ENCODE measurements at regions not wholly inside any gene's neighbourhood (a gene's known extent, or its start where the extent isn't known, plus 50 kb on each side); places are given as distances from the start of the nearest gene placed in this dataset.

DNA sequence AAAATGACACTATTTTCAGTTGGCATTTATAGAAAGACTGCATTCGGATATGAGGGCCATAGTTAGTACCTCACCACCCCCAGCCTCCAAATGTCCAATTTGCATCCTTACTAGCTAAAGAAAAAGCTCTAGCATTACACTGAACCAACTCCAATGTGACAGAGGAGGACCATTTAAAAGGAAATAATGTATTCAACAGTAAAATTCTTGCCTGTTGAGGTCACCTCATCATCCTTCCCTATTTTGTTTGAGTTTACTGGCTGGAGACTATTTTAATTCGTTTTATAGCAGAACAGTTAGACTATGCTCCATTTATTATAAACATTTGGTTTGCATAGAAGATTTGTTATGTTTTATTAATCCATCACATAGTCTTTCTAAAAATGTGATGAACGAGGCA is 88.2 kb upstream of the PPARGC1A start:
- H3K27ac ChIP-seq (ENCODE audit: low read depth in 1 of 2, low read length in 2 of 2) = no peak overlapping the region
- 78% methylated on average over 3 of the region's 3 CpGs for WGBS

DNA sequence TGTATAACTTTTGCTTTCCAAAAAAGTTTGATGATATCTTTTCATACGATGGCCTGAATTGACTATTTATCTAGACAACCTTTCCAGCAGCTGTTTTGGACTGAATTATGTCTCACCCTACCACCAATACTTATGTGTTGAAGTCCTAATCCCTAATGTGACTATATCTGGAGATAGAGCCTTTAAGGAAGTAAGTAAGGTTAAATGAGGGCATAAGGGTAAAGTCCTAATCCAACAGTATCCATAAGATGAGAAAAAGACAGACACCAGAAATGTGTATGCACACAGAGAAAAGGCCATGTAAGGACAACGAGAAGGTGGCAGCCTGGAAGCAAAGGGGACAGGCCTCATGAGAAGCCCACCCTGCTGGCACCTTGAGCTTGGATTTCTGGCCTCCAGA is 86.6 kb upstream of the PPARGC1A start:
- H3K27me3 ChIP-seq (ENCODE audit: control insufficient read depth in 4 of 4, insufficient read depth in 4 of 4, low read length in 3 of 4) = no peaks in the 10 kb centered on the region
- WGBS = 84% methylated on average over 2 of the region's 2 CpGs
- H3K4me3 ChIP-seq (ENCODE audit: low read depth in 1 of 3, low read length in 3 of 3) = no peak overlapping the region
- no peak overlapping the region for H3K27ac ChIP-seq (ENCODE audit: low read depth in 1 of 2, low read length in 2 of 2)
- no peaks in the 10 kb centered on the region for H3K9me3 ChIP-seq (ENCODE audit: control insufficient read depth in 4 of 4, low read length in 3 of 4)
- no peak for DNase-seq (ENCODE audit: low spot score)
- no peak overlapping the region for H3K9ac ChIP-seq (ENCODE audit: low read depth in 1 of 2, low read length in 2 of 2)
- H3K4me1 ChIP-seq (ENCODE audit: control insufficient read depth in 4 of 4, insufficient read depth in 4 of 4, low read length in 3 of 4) = no peaks in the 10 kb centered on the region
- no peaks in the 10 kb centered on the region for H3K36me3 ChIP-seq (ENCODE audit: control insufficient read depth in 4 of 4, insufficient read depth in 3 of 4, low read depth in 1 of 4, low read length in 3 of 4)
- no peak for TF ChIP-seq FOXA2 (IDR thresholded peaks at IDR 0.05)
- TF ChIP-seq, protein P1, sequence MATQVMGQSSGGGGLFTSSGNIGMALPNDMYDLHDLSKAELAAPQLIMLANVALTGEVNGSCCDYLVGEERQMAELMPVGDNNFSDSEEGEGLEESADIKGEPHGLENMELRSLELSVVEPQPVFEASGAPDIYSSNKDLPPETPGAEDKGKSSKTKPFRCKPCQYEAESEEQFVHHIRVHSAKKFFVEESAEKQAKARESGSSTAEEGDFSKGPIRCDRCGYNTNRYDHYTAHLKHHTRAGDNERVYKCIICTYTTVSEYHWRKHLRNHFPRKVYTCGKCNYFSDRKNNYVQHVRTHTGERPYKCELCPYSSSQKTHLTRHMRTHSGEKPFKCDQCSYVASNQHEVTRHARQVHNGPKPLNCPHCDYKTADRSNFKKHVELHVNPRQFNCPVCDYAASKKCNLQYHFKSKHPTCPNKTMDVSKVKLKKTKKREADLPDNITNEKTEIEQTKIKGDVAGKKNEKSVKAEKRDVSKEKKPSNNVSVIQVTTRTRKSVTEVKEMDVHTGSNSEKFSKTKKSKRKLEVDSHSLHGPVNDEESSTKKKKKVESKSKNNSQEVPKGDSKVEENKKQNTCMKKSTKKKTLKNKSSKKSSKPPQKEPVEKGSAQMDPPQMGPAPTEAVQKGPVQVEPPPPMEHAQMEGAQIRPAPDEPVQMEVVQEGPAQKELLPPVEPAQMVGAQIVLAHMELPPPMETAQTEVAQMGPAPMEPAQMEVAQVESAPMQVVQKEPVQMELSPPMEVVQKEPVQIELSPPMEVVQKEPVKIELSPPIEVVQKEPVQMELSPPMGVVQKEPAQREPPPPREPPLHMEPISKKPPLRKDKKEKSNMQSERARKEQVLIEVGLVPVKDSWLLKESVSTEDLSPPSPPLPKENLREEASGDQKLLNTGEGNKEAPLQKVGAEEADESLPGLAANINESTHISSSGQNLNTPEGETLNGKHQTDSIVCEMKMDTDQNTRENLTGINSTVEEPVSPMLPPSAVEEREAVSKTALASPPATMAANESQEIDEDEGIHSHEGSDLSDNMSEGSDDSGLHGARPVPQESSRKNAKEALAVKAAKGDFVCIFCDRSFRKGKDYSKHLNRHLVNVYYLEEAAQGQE (IDR thresholded peaks at IDR 0.05) = no peak
- TF ChIP-seq, protein P2, sequence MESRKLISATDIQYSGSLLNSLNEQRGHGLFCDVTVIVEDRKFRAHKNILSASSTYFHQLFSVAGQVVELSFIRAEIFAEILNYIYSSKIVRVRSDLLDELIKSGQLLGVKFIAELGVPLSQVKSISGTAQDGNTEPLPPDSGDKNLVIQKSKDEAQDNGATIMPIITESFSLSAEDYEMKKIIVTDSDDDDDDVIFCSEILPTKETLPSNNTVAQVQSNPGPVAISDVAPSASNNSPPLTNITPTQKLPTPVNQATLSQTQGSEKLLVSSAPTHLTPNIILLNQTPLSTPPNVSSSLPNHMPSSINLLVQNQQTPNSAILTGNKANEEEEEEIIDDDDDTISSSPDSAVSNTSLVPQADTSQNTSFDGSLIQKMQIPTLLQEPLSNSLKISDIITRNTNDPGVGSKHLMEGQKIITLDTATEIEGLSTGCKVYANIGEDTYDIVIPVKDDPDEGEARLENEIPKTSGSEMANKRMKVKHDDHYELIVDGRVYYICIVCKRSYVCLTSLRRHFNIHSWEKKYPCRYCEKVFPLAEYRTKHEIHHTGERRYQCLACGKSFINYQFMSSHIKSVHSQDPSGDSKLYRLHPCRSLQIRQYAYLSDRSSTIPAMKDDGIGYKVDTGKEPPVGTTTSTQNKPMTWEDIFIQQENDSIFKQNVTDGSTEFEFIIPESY (IDR thresholded peaks at IDR 0.05) = no peak
- TF ChIP-seq NR2F2 (IDR thresholded peaks at IDR 0.05) = no peak

More for the DNA sequence above, 88.2 kb upstream of the PPARGC1A start:
- no peak for DNase-seq (ENCODE audit: low spot score)
- H3K36me3 ChIP-seq (ENCODE audit: control insufficient read depth in 4 of 4, insufficient read depth in 3 of 4, low read depth in 1 of 4, low read length in 3 of 4) = no peaks in the 10 kb centered on the region
- no peaks in the 10 kb centered on the region for H3K4me1 ChIP-seq (ENCODE audit: control insufficient read depth in 4 of 4, insufficient read depth in 4 of 4, low read length in 3 of 4)
- no peak for TF ChIP-seq TAF1 (conservative IDR thresholded peaks at IDR 0.05)
- TF ChIP-seq, protein P3, sequence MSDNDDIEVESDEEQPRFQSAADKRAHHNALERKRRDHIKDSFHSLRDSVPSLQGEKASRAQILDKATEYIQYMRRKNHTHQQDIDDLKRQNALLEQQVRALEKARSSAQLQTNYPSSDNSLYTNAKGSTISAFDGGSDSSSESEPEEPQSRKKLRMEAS (IDR thresholded peaks at IDR 0.05) = no peak
- no peak for TF ChIP-seq NR2F2 (IDR thresholded peaks at IDR 0.05)
- TF ChIP-seq JUND (IDR thresholded peaks at IDR 0.05) = no peak
- TF ChIP-seq, protein P4, sequence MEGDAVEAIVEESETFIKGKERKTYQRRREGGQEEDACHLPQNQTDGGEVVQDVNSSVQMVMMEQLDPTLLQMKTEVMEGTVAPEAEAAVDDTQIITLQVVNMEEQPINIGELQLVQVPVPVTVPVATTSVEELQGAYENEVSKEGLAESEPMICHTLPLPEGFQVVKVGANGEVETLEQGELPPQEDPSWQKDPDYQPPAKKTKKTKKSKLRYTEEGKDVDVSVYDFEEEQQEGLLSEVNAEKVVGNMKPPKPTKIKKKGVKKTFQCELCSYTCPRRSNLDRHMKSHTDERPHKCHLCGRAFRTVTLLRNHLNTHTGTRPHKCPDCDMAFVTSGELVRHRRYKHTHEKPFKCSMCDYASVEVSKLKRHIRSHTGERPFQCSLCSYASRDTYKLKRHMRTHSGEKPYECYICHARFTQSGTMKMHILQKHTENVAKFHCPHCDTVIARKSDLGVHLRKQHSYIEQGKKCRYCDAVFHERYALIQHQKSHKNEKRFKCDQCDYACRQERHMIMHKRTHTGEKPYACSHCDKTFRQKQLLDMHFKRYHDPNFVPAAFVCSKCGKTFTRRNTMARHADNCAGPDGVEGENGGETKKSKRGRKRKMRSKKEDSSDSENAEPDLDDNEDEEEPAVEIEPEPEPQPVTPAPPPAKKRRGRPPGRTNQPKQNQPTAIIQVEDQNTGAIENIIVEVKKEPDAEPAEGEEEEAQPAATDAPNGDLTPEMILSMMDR (IDR thresholded peaks at IDR 0.05; ENCODE audit: low read depth, low read length, missing input control) = no peak
- no peak for TF ChIP-seq YY1 (IDR thresholded peaks at IDR 0.05)
- no peak for TF ChIP-seq GABPA (IDR thresholded peaks at IDR 0.05 in 1 of 2, conservative IDR thresholded peaks at IDR 0.05 in 1 of 2)
- TF ChIP-seq FOXA2 (IDR thresholded peaks at IDR 0.05) = no peak
- TF ChIP-seq, protein P1 (IDR thresholded peaks at IDR 0.05) = no peak
- TF ChIP-seq, protein P5, sequence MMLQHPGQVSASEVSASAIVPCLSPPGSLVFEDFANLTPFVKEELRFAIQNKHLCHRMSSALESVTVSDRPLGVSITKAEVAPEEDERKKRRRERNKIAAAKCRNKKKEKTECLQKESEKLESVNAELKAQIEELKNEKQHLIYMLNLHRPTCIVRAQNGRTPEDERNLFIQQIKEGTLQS (IDR thresholded peaks at IDR 0.05) = no peak
- no peak for TF ChIP-seq RXRA (IDR thresholded peaks at IDR 0.05)
- H3K4me3 ChIP-seq (ENCODE audit: low read depth in 1 of 3, low read length in 3 of 3) = no peak overlapping the region
- H3K27me3 ChIP-seq (ENCODE audit: control insufficient read depth in 4 of 4, insufficient read depth in 4 of 4, low read length in 3 of 4) = no peaks in the 10 kb centered on the region
- no peak overlapping the region for H3K9ac ChIP-seq (ENCODE audit: low read depth in 1 of 2, low read length in 2 of 2)
- no peaks in the 10 kb centered on the region for H3K9me3 ChIP-seq (ENCODE audit: control insufficient read depth in 4 of 4, low read length in 3 of 4)
